ENCODE measurements at regions not wholly inside any gene's neighbourhood (a gene's known extent, or its start where the extent isn't known, plus 50 kb on each side); places are given as distances from the start of the nearest gene placed in this dataset.

GRCh38 chrX:11908371-11908770 lies 150.3 kb downstream of the MSL3 start:
- no TSS peak for BruUV-seq (replicated peaks)
- peak; percentile 46 for FAIRE-seq
- TF ChIP-seq MYNN (CRISPR knock-in tag; IDR thresholded peaks at IDR 0.05; ENCODE audit: low read depth) (no peak), ZSCAN22 (CRISPR knock-in tag; IDR thresholded peaks at IDR 0.05) (no peak), RBM22 (optimal IDR thresholded peaks at IDR 0.05; ENCODE audit: low read length) (no peak), SYNCRIP (IDR thresholded peaks at IDR 0.05; ENCODE audit: insufficient read depth, low read depth, low read length) (no peak), TP53 (CRISPR knock-in tag; conservative IDR thresholded peaks at IDR 0.05) (no peak), STAG1 (CRISPR knock-in tag; IDR thresholded peaks at IDR 0.05) (peak; percentile 10; the same call in 1 of the 2 replicates), ATF3 (CRISPR knock-in tag; IDR thresholded peaks at IDR 0.05) (no peak), ZSCAN25 (CRISPR knock-in tag; IDR thresholded peaks at IDR 0.05) (no peak), CTCF (CRISPR knock-in tag; IDR thresholded peaks at IDR 0.05) (peak; percentile 44)

More at GRCh38 chrX:11908371-11908770, 150.3 kb downstream of the MSL3 start:
- in situ Hi-C loops (cut with HindIII; ENCODE audit: extremely low pct_ligation_motif_present, low pct_unique_long_range_greater_than_20kb) (no loop called here), intact Hi-C loops (cut with micrococcal nuclease; ENCODE audit: unreplicated experiment) (loop anchor here (2.0 to 5.0 kb wide), 2 partner anchors 121 to 376 kb away; no protein-coding TSS in a partner anchor)
- Histone ChIP-seq H3K9me3 (ENCODE audit: low read length) (no peaks in the 10 kb centered on the region), H3K36me3 (replicated peaks in 1 of 2; ENCODE audit: control insufficient read depth in 1 of 2, insufficient read depth in 2 of 2, low read length in 2 of 2) (no peaks in the 10 kb centered on the region), H3K79me2 (ENCODE audit: insufficient read depth, low read length) (no peaks in the 10 kb centered on the region), H4K20me1 (ENCODE audit: insufficient read depth, low read length) (no peaks in the 10 kb centered on the region), H3K9ac (ENCODE audit: insufficient read depth, low read depth, low read length) (no peak overlapping the region), H3K4me2 (ENCODE audit: low read depth, low read length) (no peak overlapping the region), H3K4me3 (replicated peaks in 1 of 3; ENCODE audit: insufficient read depth in 1 of 3, low read depth in 2 of 3, low read length in 3 of 3) (no peak overlapping the region), H3K27ac (ENCODE audit: extremely low read length, insufficient read depth, low read length) (no peak overlapping the region), H3K27me3 (ENCODE audit: control insufficient read depth in 1 of 2, insufficient read depth in 2 of 2, low read length in 2 of 2) (no peaks in the 10 kb centered on the region), H2AFZ (ENCODE audit: low read length) (no peak overlapping the region), H3K4me1 (ENCODE audit: insufficient read depth, low read length) (no peaks in the 10 kb centered on the region)
- CTCF ChIA-PET (ENCODE audit: low intra/inter-chr PET ratio, low total read pairs) = interaction anchor here (0.9 kb wide), 1 partner anchor 375 kb away, joined by 4 read pairs; no protein-coding TSS in a partner anchor
- POLR2A ChIA-PET = no interaction called here
- ATAC-seq (peak; percentile 76), DNase-seq (ENCODE audit: low spot score) (peak; percentile 2)
- WGBS (ENCODE audit: low lambda C conversion rate) = 0% methylated on average over 2 of the region's 2 CpGs

All from HepG2 (cell line).